ENCODE measurements at regions not wholly inside any gene's neighbourhood (a gene's known extent, or its start where the extent isn't known, plus 50 kb on each side); places are given as distances from the start of the nearest gene placed in this dataset.
"Not testable (repeated sequence)": the region's sequence is repeated elsewhere in the genome, so short reads cannot be mapped to it uniquely, and the experiment has no call there.

DNA sequence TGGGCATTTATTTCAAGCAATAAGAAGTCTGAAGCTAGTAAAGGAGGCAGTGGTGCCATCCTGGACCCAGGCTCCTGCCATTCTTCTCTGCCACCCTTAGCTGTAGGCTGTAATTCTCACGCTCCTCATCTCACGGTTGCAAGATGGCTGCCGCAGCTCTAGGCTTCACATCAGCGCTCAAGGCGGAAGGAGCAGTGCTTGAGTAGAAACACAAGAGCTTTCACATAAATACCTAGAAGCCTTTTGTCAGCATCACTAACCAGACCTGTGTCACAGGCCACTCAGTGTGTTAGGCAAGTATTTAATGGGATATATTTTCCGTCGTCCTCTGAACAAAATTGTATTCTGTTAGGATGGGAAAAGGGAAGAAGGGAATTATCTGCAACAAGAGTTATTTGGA lies 118.9 kb upstream of the KLF14 start:
- no peaks in the 10 kb centered on the region for H3K4me1 ChIP-seq
- no peak overlapping the region for H3K27ac ChIP-seq
- no peak for DNase-seq
- H3K27me3 ChIP-seq, result no peaks in the 10 kb centered on the region
- peaks cover 0 to 10% (median 4%) of the 10 kb centered on the region in 4 donors for H3K9me3 ChIP-seq
- H3K4me3 ChIP-seq, result no peak overlapping the region
- intact Hi-C loops (cut with DNase I), result no loop called here
- WGBS, 2 donors, result 97% methylated on average over 7 of the region's 7 CpGs
- peaks cover 0 to 38% (median 7%) of the 10 kb centered on the region in 4 donors for H3K36me3 ChIP-seq
- TF ChIP-seq POLR2A (IDR thresholded peaks at IDR 0.05), result no peak
- no peak for TF ChIP-seq EP300 (IDR thresholded peaks at IDR 0.05)
- TF ChIP-seq CTCF (IDR thresholded peaks at IDR 0.05), result no peak
- TF ChIP-seq POLR2AphosphoS5 (IDR thresholded peaks at IDR 0.05), result no peak

DNA sequence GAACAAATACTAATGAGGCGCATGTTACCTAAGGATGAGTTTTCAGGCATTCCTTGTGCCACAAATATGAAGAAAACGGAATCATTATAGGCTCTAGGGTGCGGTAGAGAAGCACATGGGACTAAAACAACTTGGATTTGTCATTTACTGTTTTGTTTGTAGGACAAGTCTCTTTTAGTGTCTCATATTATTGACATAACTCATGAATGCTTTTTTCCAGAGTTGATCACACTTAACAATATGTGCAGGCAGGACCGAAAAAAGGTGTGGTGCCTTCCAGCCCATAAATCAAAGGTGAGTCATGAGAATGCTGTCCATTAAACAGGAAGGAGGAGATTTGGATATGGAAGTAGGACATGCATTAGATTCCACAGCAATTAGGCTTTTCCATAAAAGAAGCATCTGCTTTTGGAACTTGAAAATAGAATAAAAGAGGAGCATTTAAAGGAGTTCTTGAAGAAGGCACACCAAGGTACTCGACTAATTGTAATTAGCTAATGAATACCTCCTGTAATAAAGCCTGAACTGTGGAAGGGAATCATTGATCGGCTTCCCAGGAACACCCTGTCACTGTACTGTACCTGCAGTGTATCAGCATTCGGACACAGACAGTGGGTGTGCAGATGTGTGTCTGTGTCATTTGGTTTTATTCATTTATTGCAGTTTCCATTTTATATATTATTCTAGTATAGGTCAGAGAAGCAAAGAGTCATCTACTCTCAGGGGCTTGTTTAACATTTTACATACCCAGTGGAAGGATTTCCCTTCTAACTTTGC lies 119.7 kb upstream of the KLF14 start:
- Histone ChIP-seq H3K4me1 (no peaks in the 10 kb centered on the region), H3K27me3 (no peaks in the 10 kb centered on the region), H3K27ac (no peak overlapping the region), H3K36me3 (peaks cover 0 to 38% (median 7%) of the 10 kb centered on the region in 4 donors), H3K9me3 (peaks cover 0 to 11% (median 5%) of the 10 kb centered on the region in 4 donors), H3K4me3 (no peak overlapping the region)
- TF ChIP-seq POLR2A (IDR thresholded peaks at IDR 0.05) (no peak), EP300 (IDR thresholded peaks at IDR 0.05) (no peak), POLR2AphosphoS5 (IDR thresholded peaks at IDR 0.05) (no peak), CTCF (IDR thresholded peaks at IDR 0.05) (no peak)
- 74 to 88% methylated on average over 7 of the region's 7 CpGs for WGBS, 2 donors
- intact Hi-C loops (cut with DNase I), result no loop called here
- no peak for DNase-seq

DNA sequence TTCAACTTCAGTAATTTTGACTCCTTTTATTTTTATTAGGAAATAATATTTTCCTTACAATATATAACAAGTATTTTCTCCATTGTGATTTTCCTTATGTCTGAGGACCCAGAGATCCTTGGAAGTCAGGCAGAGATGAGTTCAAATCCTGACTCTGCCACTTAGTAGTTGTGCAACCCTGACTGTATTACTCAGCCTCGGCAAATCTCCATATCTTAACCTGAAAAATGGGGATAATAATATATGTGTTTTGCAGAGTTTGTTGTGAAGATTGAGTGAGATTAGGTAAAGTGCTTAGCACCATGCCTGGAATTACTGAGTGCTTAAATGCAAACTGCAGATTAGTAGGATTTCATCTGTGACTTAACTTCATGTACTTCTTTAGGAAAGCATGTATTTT lies 120.5 kb upstream of the KLF14 start:
- Histone ChIP-seq H3K36me3 (peaks cover 0 to 39% (median 7%) of the 10 kb centered on the region in 4 donors), H3K9me3 (peaks cover 0 to 11% (median 5%) of the 10 kb centered on the region in 4 donors), H3K4me1 (no peaks in the 10 kb centered on the region), H3K27me3 (no peaks in the 10 kb centered on the region), H3K4me3 (no peak overlapping the region), H3K27ac (no peak overlapping the region)
- intact Hi-C loops (cut with DNase I), result no loop called here
- TF ChIP-seq CTCF (IDR thresholded peaks at IDR 0.05) (no peak), EP300 (IDR thresholded peaks at IDR 0.05) (no peak), POLR2AphosphoS5 (IDR thresholded peaks at IDR 0.05) (no peak), POLR2A (IDR thresholded peaks at IDR 0.05) (no peak)
- WGBS, 2 donors, result 93 to 95% methylated on average over 1 of the region's 1 CpG
- no peak for DNase-seq

- Histone ChIP-seq H3K9me3 (peaks cover 0 to 12% (median 10%) of the 10 kb centered on the region in 4 donors), H3K27me3 (no peaks in the 10 kb centered on the region), H3K36me3 (peaks cover 0 to 59% (median 12%) of the 10 kb centered on the region in 4 donors), H3K4me3 (no peak overlapping the region), H3K4me1 (no peaks in the 10 kb centered on the region), H3K27ac (no peak overlapping the region)
- no peak for DNase-seq
- intact Hi-C loops (cut with DNase I), result no loop called here
- TF ChIP-seq POLR2A (IDR thresholded peaks at IDR 0.05) (no peak), CTCF (IDR thresholded peaks at IDR 0.05) (no peak), EP300 (IDR thresholded peaks at IDR 0.05) (no peak), POLR2AphosphoS5 (IDR thresholded peaks at IDR 0.05) (no peak)
Observed at GRCh38 chr7:130856866-130857265, 122.9 kb upstream of the KLF14 start.

DNA sequence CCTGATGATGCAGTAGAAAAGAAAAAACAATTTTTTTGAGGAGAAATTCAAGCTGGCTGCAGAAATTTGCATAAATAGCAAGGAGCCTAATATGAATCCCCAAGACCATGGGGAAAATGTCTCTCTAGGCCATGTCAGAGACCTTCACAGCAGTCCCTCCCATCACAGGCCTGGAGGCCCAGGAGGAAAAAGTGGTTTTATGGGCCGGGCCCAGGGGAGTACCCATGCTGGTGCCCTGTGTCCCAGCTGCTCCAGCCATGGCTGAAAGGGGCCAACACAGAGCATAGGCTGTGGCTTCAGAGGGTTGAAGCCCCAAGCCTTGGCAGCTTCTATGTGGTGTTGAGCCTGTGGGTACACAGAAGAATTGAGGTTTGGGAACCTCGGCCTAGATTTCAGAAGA lies 126.8 kb upstream of the KLF14 start:
- Histone ChIP-seq H3K36me3 (peaks cover 0 to 78% (median 16%) of the 10 kb centered on the region in 4 donors), H3K9me3 (peaks cover 0 to 12% (median 10%) of the 10 kb centered on the region in 4 donors)
- H3K4me3 ChIP-seq; H3K4me1 ChIP-seq; DNase-seq; intact Hi-C loops (cut with DNase I); H3K27me3 ChIP-seq; H3K27ac ChIP-seq: not testable (repeated sequence)
- WGBS, 2 donors, result 95 to 97% methylated on average over 2 of the region's 2 CpGs

Data from sigmoid colon (tissue), 6 donors.